ENCODE measurements at regions not wholly inside any gene's neighbourhood (a gene's known extent, or its start where the extent isn't known, plus 50 kb on each side); places are given as distances from the start of the nearest gene placed in this dataset.
"Not testable (repeated sequence)": the region's sequence is repeated elsewhere in the genome, so short reads cannot be mapped to it uniquely, and the experiment has no call there.

DNA sequence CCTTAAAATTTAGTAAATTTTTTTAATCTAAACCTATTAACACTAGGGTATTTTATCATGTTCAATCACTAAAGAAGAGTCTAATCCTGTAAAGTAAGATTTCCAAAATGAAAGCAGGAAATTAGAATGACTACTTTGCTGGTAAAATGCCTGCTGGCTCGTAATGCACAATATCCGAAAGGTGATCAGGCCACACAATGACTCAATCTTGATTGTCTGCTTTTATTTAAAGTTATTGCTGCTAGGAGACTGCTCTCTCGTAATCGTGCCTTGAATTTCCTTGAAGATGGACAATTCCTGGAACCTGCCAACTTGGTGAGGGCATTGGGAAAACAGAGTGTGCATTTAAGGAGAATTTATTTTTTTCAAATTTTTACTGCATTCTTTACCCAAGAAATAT is 1786.5 kb upstream of the RAG2 start:
- Histone ChIP-seq H3K36me3 (no peaks in the 10 kb centered on the region), H3K27ac (no peak overlapping the region), H3K27me3 (no peaks in the 10 kb centered on the region), H3K9me3 (no peaks in the 10 kb centered on the region), H3K4me1 (ENCODE audit: insufficient read depth) (no peaks in the 10 kb centered on the region), H3K4me3 (no peak overlapping the region)
- TF ChIP-seq EP300 (IDR thresholded peaks at IDR 0.05), result no peak
- no peak for TF ChIP-seq POLR2A (IDR thresholded peaks at IDR 0.05)
- no peak for TF ChIP-seq CTCF (IDR thresholded peaks at IDR 0.05)
- intact Hi-C loops (cut with DNase I), result no loop called here
- DNase-seq, result no peak
- WGBS, 3 donors, result 85 to 94% (median 86%) methylated on average over 4 of the region's 4 CpGs

GRCh38 chr11:38365274-38365673 is 1767.2 kb upstream of the RAG2 start:
- no peak overlapping the region for H3K4me3 ChIP-seq
- no peaks in the 10 kb centered on the region for H3K9me3 ChIP-seq
- H3K27me3 ChIP-seq, result no peaks in the 10 kb centered on the region
- DNase-seq, result no peak
- TF ChIP-seq CTCF (IDR thresholded peaks at IDR 0.05) (no peak), EP300 (IDR thresholded peaks at IDR 0.05) (no peak), POLR2A (IDR thresholded peaks at IDR 0.05) (no peak)
- WGBS, 3 donors, result 94 to 98% (median 97%) methylated on average over 3 of the region's 3 CpGs
- intact Hi-C loops (cut with DNase I), result no loop called here
- no peaks in the 10 kb centered on the region for H3K4me1 ChIP-seq (ENCODE audit: insufficient read depth)
- H3K36me3 ChIP-seq, result no peaks in the 10 kb centered on the region
- no peak overlapping the region for H3K27ac ChIP-seq

GRCh38 chr11:38356255-38356654 is 1758.2 kb upstream of the RAG2 start:
- TF ChIP-seq EP300 (IDR thresholded peaks at IDR 0.05), result no peak
- no peak for TF ChIP-seq CTCF (IDR thresholded peaks at IDR 0.05)
- no peak for TF ChIP-seq POLR2A (IDR thresholded peaks at IDR 0.05)
- Histone ChIP-seq H3K36me3 (no peaks in the 10 kb centered on the region), H3K27me3 (no peaks in the 10 kb centered on the region), H3K4me1 (ENCODE audit: insufficient read depth) (no peaks in the 10 kb centered on the region), H3K9me3 (no peaks in the 10 kb centered on the region), H3K27ac (no peak overlapping the region), H3K4me3 (no peak overlapping the region)
- WGBS, 3 donors, result 83 to 89% (median 88%) methylated on average over 2 of the region's 2 CpGs
- intact Hi-C loops (cut with DNase I), result no loop called here
- no peak for DNase-seq

DNA sequence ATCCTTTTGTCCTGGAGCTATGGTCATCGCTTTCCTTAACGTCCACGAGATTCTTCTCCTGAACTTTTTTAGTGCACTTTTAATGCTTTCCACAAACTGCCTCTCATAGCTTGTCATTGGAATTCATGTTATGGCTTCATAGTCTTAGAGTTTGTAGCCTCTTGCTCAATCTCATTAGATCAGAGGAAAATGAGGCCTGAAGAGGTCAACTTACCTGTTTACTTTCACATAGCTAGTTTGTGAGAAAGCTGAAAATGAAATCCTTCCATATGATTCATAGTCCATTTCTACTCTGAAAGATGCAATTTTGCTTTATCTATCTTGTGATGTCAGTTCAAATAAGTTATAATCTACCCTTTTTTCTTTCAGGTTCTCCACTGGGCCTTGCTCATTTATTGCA is 1747.2 kb upstream of the RAG2 start:
- Histone ChIP-seq H3K4me1 (ENCODE audit: insufficient read depth) (no peaks in the 10 kb centered on the region), H3K27me3 (no peaks in the 10 kb centered on the region), H3K27ac (no peak overlapping the region), H3K4me3 (no peak overlapping the region), H3K36me3 (no peaks in the 10 kb centered on the region), H3K9me3 (peaks cover 0 to under 1% of the 10 kb centered on the region in 2 donors)
- 90 to 96% (median 94%) methylated on average over 3 of the region's 3 CpGs for WGBS, 3 donors
- intact Hi-C loops (cut with DNase I), result no loop called here
- no peak for DNase-seq
- TF ChIP-seq POLR2A (IDR thresholded peaks at IDR 0.05), result no peak

- H3K36me3 ChIP-seq; H3K27me3 ChIP-seq; H3K27ac ChIP-seq; H3K9me3 ChIP-seq; H3K4me3 ChIP-seq; DNase-seq; H3K4me1 ChIP-seq (ENCODE audit: insufficient read depth); intact Hi-C loops (cut with DNase I): not testable (repeated sequence)
- 91 to 93% (median 92%) methylated on average over 2 of the region's 2 CpGs for WGBS, 3 donors
These were observed 1743.6 kb upstream of the RAG2 start for GRCh38 chr11:38341612-38342011.

All from ovary (tissue), 7 donors.